IMR-90 (cell line): ENCODE measurements at regions not wholly inside any gene's neighbourhood (a gene's known extent, or its start where the extent isn't known, plus 50 kb on each side); places are given as distances from the start of the nearest gene placed in this dataset.

Experiments
- BHLHE40 ChIP-seq: fragments of 150-350 bp; IDR thresholded peaks from 2 replicates; pipeline ENCODE4 v1.6.1; 2016; ENCODE audit warnings: mild to moderate bottlenecking, low read depth, low read length
- CTCF ChIP-seq: conservative IDR thresholded peaks from 2 replicates; pipeline ENCODE4 v1.5.1; 2012; ENCODE audit warnings: mild to moderate bottlenecking, low read depth, low read length, improper control_type of control experiment
- NFE2L2 ChIP-seq: fragments of 150-350 bp; IDR thresholded peaks from 2 replicates; pipeline ENCODE4 v1.6.1; 2016; ENCODE audit warnings: low read depth, mild to moderate bottlenecking, low read length
- POLR2A ChIP-seq: IDR thresholded peaks from 2 replicates; pipeline ENCODE4 v1.6.1; 2012; ENCODE audit warnings: mild to moderate bottlenecking, low read depth, low read length
- USF2 ChIP-seq: fragments of 150-350 bp; IDR thresholded peaks from 2 replicates; pipeline ENCODE4 v1.6.1; 2017; ENCODE audit warnings: mild to moderate bottlenecking, antibody characterized with exemption, low read length, low read depth

- TF ChIP-seq POLR2A: no peak
- TF ChIP-seq NFE2L2: no peak
- TF ChIP-seq CTCF: no peak
- TF ChIP-seq BHLHE40: no peak
- no peak for TF ChIP-seq USF2
Observed at GRCh38 chr6:26272171-26272637, 92.8 kb upstream of the BTN3A2 start.
